ENCODE measurements at regions not wholly inside any gene's neighbourhood (a gene's known extent, or its start where the extent isn't known, plus 50 kb on each side); places are given as distances from the start of the nearest gene placed in this dataset.
"Not testable (repeated sequence)": the region's sequence is repeated elsewhere in the genome, so short reads cannot be mapped to it uniquely, and the experiment has no call there.

DNA sequence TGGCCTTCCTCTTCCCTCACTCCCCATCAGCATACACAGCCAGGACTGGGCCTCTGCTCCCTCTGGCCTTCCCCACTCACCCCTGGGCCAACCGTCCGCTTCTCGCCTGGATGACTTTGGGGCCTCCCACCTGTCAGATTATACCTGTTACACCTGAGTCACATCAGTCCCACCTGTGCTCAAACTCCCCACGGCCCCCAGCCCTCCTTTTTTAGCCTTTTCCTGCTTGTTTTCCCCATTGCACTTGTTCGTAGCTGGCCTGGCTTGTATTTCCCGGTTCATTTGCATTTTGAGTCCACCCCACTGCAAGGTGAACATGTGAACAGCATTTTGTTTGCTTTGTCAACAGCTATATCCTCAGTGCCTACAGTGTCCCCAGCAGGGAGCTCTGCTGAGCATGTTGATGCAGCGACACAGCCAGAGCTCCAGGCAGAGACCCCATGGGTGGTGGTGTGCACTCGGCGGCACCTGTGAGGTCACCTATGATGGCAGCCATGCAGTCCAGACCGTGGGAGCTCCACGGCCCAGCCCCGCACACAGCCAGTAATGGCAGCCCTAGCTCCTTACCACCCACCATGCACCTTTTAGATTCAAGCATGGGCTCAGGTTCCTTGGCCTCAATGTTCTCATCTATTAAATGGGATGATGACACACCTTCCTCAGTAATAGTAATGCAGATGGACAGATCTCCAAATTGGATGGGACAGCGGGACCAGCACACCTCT is 276.4 kb upstream of the HS6ST1 start:
- Histone ChIP-seq H3K27me3 (no peaks in the 10 kb centered on the region), H3K9ac (no peak overlapping the region), H3K36me3 (no peaks in the 10 kb centered on the region), H3K4me1 (peaks cover 92% of the 10 kb centered on the region), H3K4me2 (peak overlapping the region; percentile 87), H3K9me3 (no peaks in the 10 kb centered on the region), H3K4me3 (no peak overlapping the region), H3K27ac (no peak overlapping the region), H4K20me1 (no peaks in the 10 kb centered on the region)
- TF ChIP-seq Cebpa-rat (IDR thresholded peaks at IDR 0.05): no peak

- H3K27me3 ChIP-seq: no peaks in the 10 kb centered on the region
- no peaks in the 10 kb centered on the region for H4K20me1 ChIP-seq
- H3K4me1 ChIP-seq: peaks cover 96% of the 10 kb centered on the region
- TF ChIP-seq Cebpa-rat (IDR thresholded peaks at IDR 0.05): no peak
- no peaks in the 10 kb centered on the region for H3K36me3 ChIP-seq
- no peaks in the 10 kb centered on the region for H3K9me3 ChIP-seq
- no peak overlapping the region for H3K9ac ChIP-seq
- no peak overlapping the region for H3K4me3 ChIP-seq
- peak overlapping the region; percentile 87 for H3K4me2 ChIP-seq
- H3K27ac ChIP-seq: peak overlapping the region; percentile 57
Observed at GRCh38 chr2:128595763-128596395, 277.2 kb upstream of the HS6ST1 start.

- peak overlapping the region; percentile 57 for H3K27ac ChIP-seq
- no peaks in the 10 kb centered on the region for H3K9me3 ChIP-seq
- no peak overlapping the region for H3K4me3 ChIP-seq
- no peak overlapping the region for H3K9ac ChIP-seq
- no peaks in the 10 kb centered on the region for H4K20me1 ChIP-seq
- no peaks in the 10 kb centered on the region for H3K36me3 ChIP-seq
- H3K27me3 ChIP-seq: no peaks in the 10 kb centered on the region
- H3K4me2 ChIP-seq: peak overlapping the region; percentile 87
- TF ChIP-seq Cebpa-rat (IDR thresholded peaks at IDR 0.05): no peak
- H3K4me1 ChIP-seq: peaks cover 96% of the 10 kb centered on the region
Observed at GRCh38 chr2:128596396-128597120, 277.9 kb upstream of the HS6ST1 start.

DNA sequence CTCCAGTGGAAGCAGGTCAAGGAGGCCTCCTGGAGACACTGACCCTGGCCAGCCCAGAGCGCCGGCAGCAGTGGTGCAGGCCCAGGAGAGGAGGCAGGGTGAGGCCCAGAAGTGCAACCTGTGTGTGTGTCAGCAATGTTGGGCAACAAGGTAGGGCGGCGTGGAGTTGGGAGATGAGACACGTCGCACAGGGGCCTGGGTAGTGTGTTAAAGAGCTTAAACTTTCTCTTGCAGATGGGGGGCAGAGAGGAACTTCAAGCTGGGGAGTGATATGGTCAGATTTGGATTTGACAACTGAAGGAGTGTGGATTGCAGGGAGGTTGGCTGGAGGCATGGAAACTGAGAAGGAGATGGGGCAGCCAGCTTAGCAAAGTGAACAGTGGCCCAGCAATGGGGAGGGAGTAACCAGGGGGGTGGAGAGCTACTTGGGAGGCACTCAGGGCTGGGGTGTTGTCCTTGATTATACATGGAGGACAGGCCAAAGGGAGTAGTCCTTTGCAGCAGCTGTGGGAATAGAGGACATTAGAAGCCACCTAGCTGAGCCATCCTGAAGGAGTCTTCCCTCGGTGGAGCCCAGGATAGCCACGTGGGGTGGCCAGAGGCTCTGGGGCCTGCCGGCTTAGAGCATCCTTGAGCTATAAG is 278.6 kb upstream of the HS6ST1 start:
- Histone ChIP-seq H3K27ac (peak overlapping the region; percentile 57), H3K36me3 (no peaks in the 10 kb centered on the region), H3K27me3 (no peaks in the 10 kb centered on the region), H3K4me2 (peak overlapping the region; percentile 87), H3K9ac (no peak overlapping the region), H3K4me3 (no peak overlapping the region), H4K20me1 (no peaks in the 10 kb centered on the region), H3K4me1 (peaks cover 97% of the 10 kb centered on the region), H3K9me3 (no peaks in the 10 kb centered on the region)
- no peak for TF ChIP-seq Cebpa-rat (IDR thresholded peaks at IDR 0.05)

DNA sequence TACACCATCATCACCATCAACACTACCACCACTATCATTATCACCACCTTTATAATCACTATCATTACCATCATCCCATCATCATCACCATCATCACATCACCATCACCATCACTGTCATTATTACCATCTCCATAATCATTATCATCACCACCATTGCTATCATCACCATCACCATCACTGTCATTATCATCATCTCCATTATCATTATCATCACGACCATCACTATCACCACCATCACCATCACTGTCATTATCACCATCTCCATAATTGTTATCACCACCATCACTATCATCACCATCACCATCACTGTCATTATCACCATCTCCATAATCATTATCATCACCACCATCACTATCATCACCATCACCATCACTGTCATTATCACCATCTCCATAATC is 279.6 kb upstream of the HS6ST1 start:
- H3K36me3 ChIP-seq, H3K9me3 ChIP-seq, H3K9ac ChIP-seq, H4K20me1 ChIP-seq, H3K4me3 ChIP-seq, H3K27ac ChIP-seq, H3K27me3 ChIP-seq: not testable (repeated sequence)
- H3K4me2 ChIP-seq: peak overlapping the region; percentile 87
- peaks cover 98% of the 10 kb centered on the region for H3K4me1 ChIP-seq

GRCh38 chr2:128598862-128599441 is 280.3 kb upstream of the HS6ST1 start:
- H3K4me3 ChIP-seq: no peak overlapping the region
- peak overlapping the region; percentile 78 for H3K4me2 ChIP-seq
- no peaks in the 10 kb centered on the region for H3K36me3 ChIP-seq
- H4K20me1 ChIP-seq: no peaks in the 10 kb centered on the region
- H3K4me1 ChIP-seq: peaks cover 99% of the 10 kb centered on the region
- H3K9me3 ChIP-seq: no peaks in the 10 kb centered on the region
- H3K27me3 ChIP-seq: no peaks in the 10 kb centered on the region
- no peak overlapping the region for H3K9ac ChIP-seq
- H3K27ac ChIP-seq: no peak overlapping the region
- no peak for TF ChIP-seq Cebpa-rat (IDR thresholded peaks at IDR 0.05)

DNA sequence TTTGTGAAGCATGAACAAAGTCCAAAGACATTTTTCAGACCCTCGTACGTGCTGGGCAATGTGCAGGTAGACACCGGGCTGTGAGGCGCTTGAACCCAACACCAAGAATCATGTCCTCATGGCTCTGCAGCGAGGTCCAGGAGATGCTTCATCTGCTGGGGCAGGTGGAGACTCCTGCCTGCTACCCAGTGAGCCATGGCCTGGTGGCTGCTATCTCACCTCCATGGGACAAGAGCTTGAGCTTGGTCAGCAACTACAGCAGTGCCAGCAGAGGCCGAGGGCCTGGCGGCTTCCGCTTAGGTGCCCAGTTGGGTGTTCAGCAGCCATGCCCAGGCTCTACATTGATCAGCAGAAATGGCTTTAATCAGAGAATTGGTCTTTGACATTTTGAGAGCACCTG is 281.0 kb upstream of the HS6ST1 start:
- Histone ChIP-seq H3K4me2 (peak overlapping the region; percentile 78), H3K4me1 (peaks cover 99% of the 10 kb centered on the region), H3K9ac (no peak overlapping the region), H4K20me1 (no peaks in the 10 kb centered on the region), H3K27me3 (no peaks in the 10 kb centered on the region), H3K36me3 (no peaks in the 10 kb centered on the region), H3K9me3 (no peaks in the 10 kb centered on the region), H3K4me3 (no peak overlapping the region), H3K27ac (no peak overlapping the region)
- TF ChIP-seq Cebpa-rat (IDR thresholded peaks at IDR 0.05): no peak

DNA sequence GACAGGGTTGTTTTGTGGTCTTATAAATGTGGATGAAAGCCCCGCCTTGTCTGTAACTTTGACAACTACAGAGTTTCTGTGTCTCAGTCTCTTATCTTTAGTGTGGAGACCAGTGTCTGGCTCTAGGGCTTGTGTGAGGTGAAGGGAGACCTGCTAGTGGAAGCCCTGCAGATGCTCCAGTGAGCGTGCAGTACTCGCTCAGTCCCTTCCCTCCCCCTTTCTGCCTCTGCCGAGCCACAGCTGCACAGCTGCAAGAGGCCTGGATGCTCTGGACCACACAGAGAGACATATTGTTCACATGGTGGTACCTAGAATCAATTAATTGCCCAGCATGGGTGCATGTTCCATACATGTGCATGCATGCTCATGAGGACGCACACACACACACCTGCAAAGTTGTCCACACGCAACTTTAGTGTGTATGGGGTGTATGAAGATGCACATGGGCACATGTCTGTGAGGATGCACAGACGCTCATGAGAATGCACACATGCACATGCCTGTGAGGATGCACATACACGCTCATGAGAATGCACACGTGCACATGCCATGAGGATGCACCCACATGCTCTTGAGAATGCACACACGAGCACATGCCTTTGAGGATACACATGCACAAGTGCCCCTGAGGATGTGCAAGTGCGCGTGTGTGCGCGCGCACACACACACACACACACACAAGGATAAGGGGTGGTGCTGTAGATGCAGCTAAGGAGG is 282.1 kb upstream of the HS6ST1 start:
- Histone ChIP-seq H3K9ac (no peak overlapping the region), H3K4me1 (peaks cover 89% of the 10 kb centered on the region), H3K4me2 (peak overlapping the region; percentile 78), H3K9me3 (no peaks in the 10 kb centered on the region), H3K27me3 (no peaks in the 10 kb centered on the region), H3K36me3 (no peaks in the 10 kb centered on the region), H3K4me3 (no peak overlapping the region), H4K20me1 (no peaks in the 10 kb centered on the region), H3K27ac (no peak overlapping the region)
- TF ChIP-seq Cebpa-rat (IDR thresholded peaks at IDR 0.05): no peak

Measured in BLaER1 (cell line).